ENCODE measurements at regions not wholly inside any gene's neighbourhood (a gene's known extent, or its start where the extent isn't known, plus 50 kb on each side); places are given as distances from the start of the nearest gene placed in this dataset.

DNA sequence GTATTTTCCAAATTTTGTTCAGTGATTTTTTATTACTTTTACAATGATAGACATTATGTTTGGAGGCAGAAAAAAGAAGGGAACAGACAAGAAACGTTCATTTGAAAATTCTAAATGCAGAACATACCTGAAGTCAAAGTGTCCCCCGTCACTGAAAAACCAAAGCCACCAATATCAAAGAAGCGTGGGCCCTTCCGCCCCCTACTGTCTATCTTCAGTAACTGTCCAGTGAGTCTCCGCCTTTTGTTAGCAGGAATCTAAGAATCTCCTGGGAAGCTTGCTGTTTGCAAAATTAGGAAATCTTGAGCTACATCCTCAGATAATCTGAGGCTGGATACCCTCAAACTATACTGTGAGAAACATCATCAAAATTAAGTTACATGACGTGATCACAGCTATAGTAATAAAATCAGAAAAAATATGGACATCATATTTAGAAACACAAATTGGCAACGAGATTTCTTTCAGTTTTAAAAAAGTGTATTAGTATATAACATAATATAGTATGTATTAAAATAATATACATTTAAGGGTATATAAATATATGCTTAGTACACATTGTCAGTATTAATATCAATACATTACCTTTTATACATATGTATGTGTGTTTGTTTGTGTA lies 169.3 kb upstream of the AKR1E2 start:
- TF ChIP-seq, protein P1, sequence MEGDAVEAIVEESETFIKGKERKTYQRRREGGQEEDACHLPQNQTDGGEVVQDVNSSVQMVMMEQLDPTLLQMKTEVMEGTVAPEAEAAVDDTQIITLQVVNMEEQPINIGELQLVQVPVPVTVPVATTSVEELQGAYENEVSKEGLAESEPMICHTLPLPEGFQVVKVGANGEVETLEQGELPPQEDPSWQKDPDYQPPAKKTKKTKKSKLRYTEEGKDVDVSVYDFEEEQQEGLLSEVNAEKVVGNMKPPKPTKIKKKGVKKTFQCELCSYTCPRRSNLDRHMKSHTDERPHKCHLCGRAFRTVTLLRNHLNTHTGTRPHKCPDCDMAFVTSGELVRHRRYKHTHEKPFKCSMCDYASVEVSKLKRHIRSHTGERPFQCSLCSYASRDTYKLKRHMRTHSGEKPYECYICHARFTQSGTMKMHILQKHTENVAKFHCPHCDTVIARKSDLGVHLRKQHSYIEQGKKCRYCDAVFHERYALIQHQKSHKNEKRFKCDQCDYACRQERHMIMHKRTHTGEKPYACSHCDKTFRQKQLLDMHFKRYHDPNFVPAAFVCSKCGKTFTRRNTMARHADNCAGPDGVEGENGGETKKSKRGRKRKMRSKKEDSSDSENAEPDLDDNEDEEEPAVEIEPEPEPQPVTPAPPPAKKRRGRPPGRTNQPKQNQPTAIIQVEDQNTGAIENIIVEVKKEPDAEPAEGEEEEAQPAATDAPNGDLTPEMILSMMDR (IDR thresholded peaks at IDR 0.05; ENCODE audit: poor library complexity), result peak; percentile 94
- TF ChIP-seq EZH2 (IDR thresholded peaks at IDR 0.05; ENCODE audit: borderline replicate concordance), result no peak
- TF ChIP-seq EZH2phosphoT487 (IDR thresholded peaks at IDR 0.05; ENCODE audit: low read depth, severe bottlenecking, unreplicated experiment), result no peak
